ENCODE measurements at regions not wholly inside any gene's neighbourhood (a gene's known extent, or its start where the extent isn't known, plus 50 kb on each side); places are given as distances from the start of the nearest gene placed in this dataset.

DNA sequence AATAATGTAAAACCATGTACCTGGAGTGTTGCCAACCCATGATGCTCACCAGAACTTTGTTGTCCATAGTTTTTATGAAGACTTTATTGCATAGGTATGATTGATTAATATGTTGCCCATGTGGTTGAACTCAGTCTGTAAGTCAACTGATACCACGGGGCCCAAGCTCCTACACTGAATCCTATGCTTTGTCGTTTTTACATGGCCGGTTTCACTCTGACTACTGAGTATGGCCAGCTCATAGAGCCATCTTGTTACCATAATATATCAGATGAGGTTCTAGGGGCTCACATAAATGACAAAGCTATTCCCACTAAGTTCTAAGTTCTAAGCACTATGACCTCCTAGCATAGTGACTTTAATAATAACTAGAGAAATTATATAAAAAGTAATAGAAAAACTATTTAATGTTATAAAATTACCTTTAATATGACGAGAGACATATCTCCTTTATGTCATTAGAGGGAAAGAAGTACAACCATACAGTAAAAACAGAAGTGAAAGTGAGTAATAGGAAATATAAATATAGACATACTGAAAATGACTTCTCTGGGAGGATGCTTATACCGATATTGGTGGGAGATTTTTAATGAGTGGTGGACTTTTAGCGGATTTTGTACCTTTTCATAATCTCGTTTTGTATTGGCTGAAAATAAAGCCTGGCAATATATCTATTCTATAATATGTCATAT is 983.4 kb upstream of the PRMT6 start:
- no peak for TF ChIP-seq EP300 (IDR thresholded peaks at IDR 0.05; ENCODE audit: borderline replicate concordance in 1 of 2, control insufficient read depth in 1 of 2, low read depth in 2 of 2, low read length in 2 of 2)
- no peak for TF ChIP-seq SMAD1 (IDR thresholded peaks at IDR 0.05; ENCODE audit: low read depth, partially characterized antibody)
- TF ChIP-seq, protein P1, sequence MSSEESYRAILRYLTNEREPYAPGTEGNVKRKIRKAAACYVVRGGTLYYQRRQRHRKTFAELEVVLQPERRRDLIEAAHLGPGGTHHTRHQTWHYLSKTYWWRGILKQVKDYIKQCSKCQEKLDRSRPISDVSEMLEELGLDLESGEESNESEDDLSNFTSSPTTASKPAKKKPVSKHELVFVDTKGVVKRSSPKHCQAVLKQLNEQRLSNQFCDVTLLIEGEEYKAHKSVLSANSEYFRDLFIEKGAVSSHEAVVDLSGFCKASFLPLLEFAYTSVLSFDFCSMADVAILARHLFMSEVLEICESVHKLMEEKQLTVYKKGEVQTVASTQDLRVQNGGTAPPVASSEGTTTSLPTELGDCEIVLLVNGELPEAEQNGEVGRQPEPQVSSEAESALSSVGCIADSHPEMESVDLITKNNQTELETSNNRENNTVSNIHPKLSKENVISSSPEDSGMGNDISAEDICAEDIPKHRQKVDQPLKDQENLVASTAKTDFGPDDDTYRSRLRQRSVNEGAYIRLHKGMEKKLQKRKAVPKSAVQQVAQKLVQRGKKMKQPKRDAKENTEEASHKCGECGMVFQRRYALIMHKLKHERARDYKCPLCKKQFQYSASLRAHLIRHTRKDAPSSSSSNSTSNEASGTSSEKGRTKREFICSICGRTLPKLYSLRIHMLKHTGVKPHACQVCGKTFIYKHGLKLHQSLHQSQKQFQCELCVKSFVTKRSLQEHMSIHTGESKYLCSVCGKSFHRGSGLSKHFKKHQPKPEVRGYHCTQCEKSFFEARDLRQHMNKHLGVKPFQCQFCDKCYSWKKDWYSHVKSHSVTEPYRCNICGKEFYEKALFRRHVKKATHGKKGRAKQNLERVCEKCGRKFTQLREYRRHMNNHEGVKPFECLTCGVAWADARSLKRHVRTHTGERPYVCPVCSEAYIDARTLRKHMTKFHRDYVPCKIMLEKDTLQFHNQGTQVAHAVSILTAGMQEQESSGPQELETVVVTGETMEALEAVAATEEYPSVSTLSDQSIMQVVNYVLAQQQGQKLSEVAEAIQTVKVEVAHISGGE (CRISPR knock-in tag; IDR thresholded peaks at IDR 0.05), result no peak
- TF ChIP-seq SMC3 (IDR thresholded peaks at IDR 0.05; ENCODE audit: borderline replicate concordance, low read length), result no peak
- TF ChIP-seq, protein P2, sequence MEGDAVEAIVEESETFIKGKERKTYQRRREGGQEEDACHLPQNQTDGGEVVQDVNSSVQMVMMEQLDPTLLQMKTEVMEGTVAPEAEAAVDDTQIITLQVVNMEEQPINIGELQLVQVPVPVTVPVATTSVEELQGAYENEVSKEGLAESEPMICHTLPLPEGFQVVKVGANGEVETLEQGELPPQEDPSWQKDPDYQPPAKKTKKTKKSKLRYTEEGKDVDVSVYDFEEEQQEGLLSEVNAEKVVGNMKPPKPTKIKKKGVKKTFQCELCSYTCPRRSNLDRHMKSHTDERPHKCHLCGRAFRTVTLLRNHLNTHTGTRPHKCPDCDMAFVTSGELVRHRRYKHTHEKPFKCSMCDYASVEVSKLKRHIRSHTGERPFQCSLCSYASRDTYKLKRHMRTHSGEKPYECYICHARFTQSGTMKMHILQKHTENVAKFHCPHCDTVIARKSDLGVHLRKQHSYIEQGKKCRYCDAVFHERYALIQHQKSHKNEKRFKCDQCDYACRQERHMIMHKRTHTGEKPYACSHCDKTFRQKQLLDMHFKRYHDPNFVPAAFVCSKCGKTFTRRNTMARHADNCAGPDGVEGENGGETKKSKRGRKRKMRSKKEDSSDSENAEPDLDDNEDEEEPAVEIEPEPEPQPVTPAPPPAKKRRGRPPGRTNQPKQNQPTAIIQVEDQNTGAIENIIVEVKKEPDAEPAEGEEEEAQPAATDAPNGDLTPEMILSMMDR (IDR thresholded peaks at IDR 0.05 in 2 of 3, conservative IDR thresholded peaks at IDR 0.05 in 1 of 3; ENCODE audit: control insufficient read depth in 2 of 3, extremely low read depth in 1 of 3, insufficient read depth in 1 of 3, low read depth in 3 of 3, low read length in 3 of 3), result no peak

Measured in GM12878 (cell line).